ENCODE measurements at regions not wholly inside any gene's neighbourhood (a gene's known extent, or its start where the extent isn't known, plus 50 kb on each side); places are given as distances from the start of the nearest gene placed in this dataset.

DNA sequence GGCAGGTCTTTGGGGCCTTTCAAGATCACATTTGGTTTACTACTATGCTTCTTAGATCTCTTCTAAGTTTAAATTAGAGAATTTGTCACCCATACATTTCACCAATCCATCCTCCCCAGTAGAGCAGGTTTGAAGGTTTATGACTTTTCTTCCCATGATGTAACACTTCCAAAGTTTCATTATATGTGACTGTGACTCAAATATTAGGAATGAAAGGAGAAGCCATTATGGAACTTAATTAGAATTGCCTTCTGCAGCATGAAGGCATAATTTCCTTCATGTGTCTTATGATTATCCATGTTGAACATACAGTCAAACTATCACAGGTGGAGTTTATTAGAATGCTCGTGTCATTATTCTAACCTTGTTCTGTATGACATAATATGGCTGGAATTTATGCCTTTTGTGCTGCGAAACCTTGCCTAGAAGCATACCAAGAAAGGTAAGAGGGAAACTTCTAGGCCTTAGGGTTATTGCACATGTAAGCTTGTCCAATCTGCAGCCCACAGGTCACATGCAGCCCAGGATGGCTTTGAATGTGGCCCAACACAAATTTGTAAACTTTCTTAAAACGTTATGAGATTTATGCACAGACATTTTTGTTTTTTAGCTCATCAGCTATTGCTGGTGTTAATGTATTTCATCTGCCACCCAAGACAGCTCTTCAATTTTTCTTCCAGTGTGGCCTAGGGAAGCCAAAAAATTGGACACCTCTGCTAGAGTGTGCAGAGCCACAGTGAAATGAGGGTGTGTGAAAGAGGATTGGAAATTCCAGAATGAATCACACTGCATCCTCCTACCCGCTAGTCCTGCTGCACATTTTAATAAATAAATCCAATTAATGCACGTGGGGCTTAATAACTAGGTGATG is 133.6 kb downstream of the TMEM26 start:
- no peak overlapping the region for H3K4me2 ChIP-seq (ENCODE audit: control insufficient read depth, extremely low read depth, insufficient read depth, low read depth, low read length)
- no peaks in the 10 kb centered on the region for H3K36me3 ChIP-seq (ENCODE audit: control insufficient read depth in 2 of 2, extremely low read depth in 1 of 2, insufficient read depth in 2 of 2, low read length in 2 of 2)
- no peak overlapping the region for H3K4me3 ChIP-seq (ENCODE audit: control insufficient read depth in 2 of 3, extremely low read depth in 1 of 3, insufficient read depth in 2 of 3, low read depth in 1 of 3, low read length in 3 of 3)
- H4K20me1 ChIP-seq (ENCODE audit: control insufficient read depth, extremely low read depth, insufficient read depth, low read length), result no peaks in the 10 kb centered on the region
- DNase-seq (ENCODE audit: low read depth, low spot score) (no peak), FAIRE-seq (no peak)
- H3K9me3 ChIP-seq (ENCODE audit: control insufficient read depth, low read depth, low read length), result no peaks in the 10 kb centered on the region
- no peaks in the 10 kb centered on the region for H3K9me1 ChIP-seq (ENCODE audit: control insufficient read depth, extremely low read depth, insufficient read depth, low read length)
- TF ChIP-seq, protein P1, sequence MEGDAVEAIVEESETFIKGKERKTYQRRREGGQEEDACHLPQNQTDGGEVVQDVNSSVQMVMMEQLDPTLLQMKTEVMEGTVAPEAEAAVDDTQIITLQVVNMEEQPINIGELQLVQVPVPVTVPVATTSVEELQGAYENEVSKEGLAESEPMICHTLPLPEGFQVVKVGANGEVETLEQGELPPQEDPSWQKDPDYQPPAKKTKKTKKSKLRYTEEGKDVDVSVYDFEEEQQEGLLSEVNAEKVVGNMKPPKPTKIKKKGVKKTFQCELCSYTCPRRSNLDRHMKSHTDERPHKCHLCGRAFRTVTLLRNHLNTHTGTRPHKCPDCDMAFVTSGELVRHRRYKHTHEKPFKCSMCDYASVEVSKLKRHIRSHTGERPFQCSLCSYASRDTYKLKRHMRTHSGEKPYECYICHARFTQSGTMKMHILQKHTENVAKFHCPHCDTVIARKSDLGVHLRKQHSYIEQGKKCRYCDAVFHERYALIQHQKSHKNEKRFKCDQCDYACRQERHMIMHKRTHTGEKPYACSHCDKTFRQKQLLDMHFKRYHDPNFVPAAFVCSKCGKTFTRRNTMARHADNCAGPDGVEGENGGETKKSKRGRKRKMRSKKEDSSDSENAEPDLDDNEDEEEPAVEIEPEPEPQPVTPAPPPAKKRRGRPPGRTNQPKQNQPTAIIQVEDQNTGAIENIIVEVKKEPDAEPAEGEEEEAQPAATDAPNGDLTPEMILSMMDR (optimal IDR thresholded peaks at IDR 0.05 in 1 of 3, IDR thresholded peaks at IDR 0.05 in 1 of 3, conservative IDR thresholded peaks at IDR 0.05 in 1 of 3; ENCODE audit: extremely low read depth in 1 of 3, insufficient read depth in 2 of 3, low read length in 3 of 3), result no peak
- TF ChIP-seq EZH2 (IDR thresholded peaks at IDR 0.05; ENCODE audit: low read length), result no peak
- no peaks in the 10 kb centered on the region for H3K79me2 ChIP-seq (ENCODE audit: control insufficient read depth, insufficient read depth, low read length)
- H2AFZ ChIP-seq (ENCODE audit: control insufficient read depth, low read length), result no peak overlapping the region
- no peak overlapping the region for H3K27ac ChIP-seq (ENCODE audit: control insufficient read depth, insufficient read depth, low read length)
- dilution Hi-C loops (cut with MboI; ENCODE audit: extremely low pct_ligation_motif_present, low sequenced_read_pairs), result no loop called here
- no peaks in the 10 kb centered on the region for H3K4me1 ChIP-seq (ENCODE audit: control insufficient read depth, extremely low read depth, insufficient read depth, low read length)
- H3K27me3 ChIP-seq (ENCODE audit: control insufficient read depth, extremely low read depth, insufficient read depth, low read length), result no peaks in the 10 kb centered on the region
- no peak overlapping the region for H3K9ac ChIP-seq (ENCODE audit: control insufficient read depth, extremely low read depth, insufficient read depth, low read length)

DNA sequence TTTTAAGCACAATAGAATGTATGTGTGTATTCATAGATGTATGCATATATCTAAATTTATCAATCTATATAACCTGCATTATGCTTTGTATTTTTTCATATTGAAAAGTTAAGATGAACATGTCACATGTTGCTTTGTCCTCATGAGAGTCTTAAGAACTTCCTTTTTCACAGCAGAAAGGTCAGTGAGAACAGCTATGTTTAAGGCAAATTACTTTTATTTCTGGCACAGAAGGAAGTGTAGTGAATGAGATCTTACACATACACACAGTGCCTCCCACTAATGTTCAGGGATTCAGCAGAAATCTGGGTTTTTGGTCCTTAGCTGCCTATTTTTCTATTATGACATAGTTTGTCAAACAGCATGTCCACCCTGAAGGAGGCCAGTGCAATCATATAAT is 134.8 kb downstream of the TMEM26 start:
- Histone ChIP-seq H3K4me3 (ENCODE audit: control insufficient read depth in 2 of 3, extremely low read depth in 1 of 3, insufficient read depth in 2 of 3, low read depth in 1 of 3, low read length in 3 of 3) (no peak overlapping the region), H2AFZ (ENCODE audit: control insufficient read depth, low read length) (no peak overlapping the region), H3K79me2 (ENCODE audit: control insufficient read depth, insufficient read depth, low read length) (no peaks in the 10 kb centered on the region), H3K27ac (ENCODE audit: control insufficient read depth, insufficient read depth, low read length) (no peak overlapping the region), H3K9ac (ENCODE audit: control insufficient read depth, extremely low read depth, insufficient read depth, low read length) (no peak overlapping the region), H3K27me3 (ENCODE audit: control insufficient read depth, extremely low read depth, insufficient read depth, low read length) (no peaks in the 10 kb centered on the region), H3K9me1 (ENCODE audit: control insufficient read depth, extremely low read depth, insufficient read depth, low read length) (no peaks in the 10 kb centered on the region), H3K36me3 (ENCODE audit: control insufficient read depth in 2 of 2, extremely low read depth in 1 of 2, insufficient read depth in 2 of 2, low read length in 2 of 2) (no peaks in the 10 kb centered on the region), H3K4me1 (ENCODE audit: control insufficient read depth, extremely low read depth, insufficient read depth, low read length) (no peaks in the 10 kb centered on the region), H3K4me2 (ENCODE audit: control insufficient read depth, extremely low read depth, insufficient read depth, low read depth, low read length) (no peak overlapping the region), H3K9me3 (ENCODE audit: control insufficient read depth, low read depth, low read length) (no peaks in the 10 kb centered on the region), H4K20me1 (ENCODE audit: control insufficient read depth, extremely low read depth, insufficient read depth, low read length) (no peaks in the 10 kb centered on the region)
- dilution Hi-C loops (cut with MboI; ENCODE audit: extremely low pct_ligation_motif_present, low sequenced_read_pairs), result no loop called here
- DNase-seq (ENCODE audit: low read depth, low spot score) (no peak), FAIRE-seq (no peak)
- TF ChIP-seq, protein P1 (optimal IDR thresholded peaks at IDR 0.05 in 1 of 3, IDR thresholded peaks at IDR 0.05 in 1 of 3, conservative IDR thresholded peaks at IDR 0.05 in 1 of 3; ENCODE audit: extremely low read depth in 1 of 3, insufficient read depth in 2 of 3, low read length in 3 of 3), result no peak
- no peak for TF ChIP-seq EZH2 (IDR thresholded peaks at IDR 0.05; ENCODE audit: low read length)

Measured in keratinocyte (primary cell).